SK-N-SH treated with all-trans-retinoic acid at 6 μM for 48 hours (cell line): ENCODE measurements at regions not wholly inside any gene's neighbourhood (a gene's known extent, or its start where the extent isn't known, plus 50 kb on each side); places are given as distances from the start of the nearest gene placed in this dataset.

Experiments
- GLIS3 ChIP-seq: fragments of 250-450 bp; sonication (Bioruptor Pico); IDR thresholded peaks from 2 replicates; pipeline ENCODE4 v1.5.0; 2020; ENCODE audit warnings: mild to moderate bottlenecking, moderate library complexity
- SNAI2 ChIP-seq: fragments of 250-450 bp; sonication (Bioruptor Pico); IDR thresholded peaks from 2 replicates; pipeline ENCODE4 v1.5.0; 2020; ENCODE audit warnings: mild to moderate bottlenecking, moderate library complexity
- ZFP30 ChIP-seq: fragments of 450-650 bp; formaldehyde crosslinking; IDR thresholded peaks from 2 replicates; pipeline ENCODE4 v1.5.0; 2022; ENCODE audit warnings: mild to moderate bottlenecking, moderate library complexity

DNA sequence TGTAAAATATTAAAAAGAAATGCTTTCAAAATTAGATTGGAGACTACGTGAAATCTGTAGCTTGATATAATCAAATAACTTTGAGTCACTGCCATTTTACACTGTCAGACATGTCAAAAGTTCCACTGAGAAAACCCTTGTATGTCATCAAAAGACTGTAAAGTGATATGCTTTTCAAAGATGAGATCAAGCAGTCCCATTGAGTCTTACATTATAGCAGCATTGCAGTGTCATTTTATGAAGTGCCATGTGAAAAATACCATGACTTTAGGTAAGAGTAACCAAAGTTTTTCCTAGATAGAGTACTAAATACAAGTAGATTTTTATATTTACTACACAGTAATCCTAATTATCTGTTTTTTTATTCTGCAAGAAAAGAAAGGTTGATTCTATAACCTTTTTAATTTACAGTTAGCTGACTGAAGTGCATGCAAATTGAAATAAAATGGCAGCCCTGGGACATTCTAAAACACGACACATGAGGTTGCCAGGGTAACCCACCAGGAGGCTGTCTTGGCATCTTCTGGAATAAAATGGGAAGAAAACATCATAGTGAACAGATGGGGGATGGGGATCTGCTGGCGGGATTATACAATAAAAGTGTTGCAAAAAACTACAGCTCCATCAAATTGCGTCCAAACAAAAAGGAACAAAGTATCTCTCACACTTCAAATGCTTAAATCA is 91.3 kb upstream of the TMEM106B start:
- TF ChIP-seq SNAI2 (CRISPR knock-in tag) (no peak), ZFP30 (no peak), GLIS3 (CRISPR knock-in tag) (no peak)
